Glomerular visceral epithelial cell (primary cell): ENCODE measurements at regions not wholly inside any gene's neighbourhood (a gene's known extent, or its start where the extent isn't known, plus 50 kb on each side); places are given as distances from the start of the nearest gene placed in this dataset.

ENCODE experiments used
- DNase-seq: peaks from one replicate; pipeline ENCODE4 v3.0.0-alpha.2; 2016; ENCODE audit errors: extremely low spot score

DNA sequence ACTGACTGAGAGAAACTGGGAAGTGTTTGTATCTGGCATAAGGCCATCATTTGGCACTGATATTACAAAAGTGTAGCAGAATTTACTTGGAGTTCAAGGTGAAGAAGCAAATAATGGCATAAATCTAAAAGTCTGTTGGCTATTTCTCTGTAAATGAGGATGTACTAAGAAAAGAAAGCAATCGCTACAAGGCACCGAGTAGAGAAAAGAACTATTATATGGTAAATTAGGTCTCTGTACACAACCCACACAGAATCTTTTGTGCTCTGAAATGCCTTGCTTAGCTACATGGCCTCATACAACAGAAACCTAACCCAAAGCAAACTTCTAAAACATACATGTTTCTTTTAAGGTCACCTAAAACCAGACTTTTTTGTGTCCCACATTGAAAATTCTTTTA lies 290.1 kb upstream of the WWC1 start:
- no peak for DNase-seq

DNA sequence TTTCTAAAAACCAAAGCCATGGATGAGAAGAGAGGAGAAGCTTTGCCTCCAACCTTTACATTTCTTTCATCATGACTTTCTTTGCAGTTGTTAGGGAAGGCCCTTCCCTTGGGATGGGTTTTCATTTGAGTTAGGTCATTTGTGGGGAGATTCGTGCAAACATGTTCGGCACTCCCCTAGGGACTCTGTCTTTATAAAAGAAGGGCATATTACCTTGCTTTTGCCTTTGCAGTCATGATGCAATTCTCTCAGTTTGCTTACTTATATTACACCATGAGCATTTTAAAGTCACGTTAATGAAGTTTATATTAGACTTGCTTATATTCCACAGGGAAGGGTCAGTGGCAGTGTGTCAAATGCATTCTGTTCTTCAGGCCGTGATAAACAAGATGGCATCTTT lies 289.3 kb upstream of the WWC1 start:
- no peak for DNase-seq

DNA sequence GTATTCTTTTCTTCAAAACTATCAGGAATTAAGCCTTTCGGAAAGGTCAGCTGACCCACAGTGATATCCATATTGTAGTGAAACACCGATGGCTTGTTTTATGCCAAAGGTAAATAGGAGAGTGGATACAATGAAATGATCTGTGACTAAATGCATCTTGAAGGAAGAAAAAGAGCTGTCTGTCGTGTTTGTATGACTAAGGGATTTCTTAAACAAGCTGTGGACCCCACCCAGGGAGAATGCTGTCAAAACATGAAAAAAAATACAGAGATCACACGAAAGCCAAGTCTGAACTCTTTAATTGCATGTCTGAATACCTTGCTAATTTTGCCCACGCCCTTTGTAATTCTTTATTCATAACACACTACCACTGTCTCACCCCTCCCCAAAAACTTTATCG lies 286.4 kb upstream of the WWC1 start:
- DNase-seq = no peak

DNA sequence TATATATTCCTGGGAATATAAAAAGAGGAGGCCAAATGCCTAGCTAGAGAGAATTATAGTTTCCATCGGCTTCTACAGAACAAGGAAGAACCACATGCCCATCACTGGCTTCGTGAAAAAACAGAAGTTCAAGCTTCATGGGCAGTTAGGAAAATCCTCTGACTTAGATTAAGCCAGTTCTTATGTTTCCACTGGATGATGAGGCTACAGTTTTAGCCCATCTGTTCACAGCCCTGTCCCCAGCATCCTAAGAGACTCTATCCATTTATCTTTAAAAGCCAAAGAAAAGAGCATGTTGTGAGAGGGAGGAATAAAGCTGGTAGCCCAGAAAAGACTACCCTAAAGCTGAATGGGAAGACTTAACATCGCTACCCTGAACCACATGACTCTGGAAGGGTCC lies 285.5 kb upstream of the WWC1 start:
- no peak for DNase-seq

DNA sequence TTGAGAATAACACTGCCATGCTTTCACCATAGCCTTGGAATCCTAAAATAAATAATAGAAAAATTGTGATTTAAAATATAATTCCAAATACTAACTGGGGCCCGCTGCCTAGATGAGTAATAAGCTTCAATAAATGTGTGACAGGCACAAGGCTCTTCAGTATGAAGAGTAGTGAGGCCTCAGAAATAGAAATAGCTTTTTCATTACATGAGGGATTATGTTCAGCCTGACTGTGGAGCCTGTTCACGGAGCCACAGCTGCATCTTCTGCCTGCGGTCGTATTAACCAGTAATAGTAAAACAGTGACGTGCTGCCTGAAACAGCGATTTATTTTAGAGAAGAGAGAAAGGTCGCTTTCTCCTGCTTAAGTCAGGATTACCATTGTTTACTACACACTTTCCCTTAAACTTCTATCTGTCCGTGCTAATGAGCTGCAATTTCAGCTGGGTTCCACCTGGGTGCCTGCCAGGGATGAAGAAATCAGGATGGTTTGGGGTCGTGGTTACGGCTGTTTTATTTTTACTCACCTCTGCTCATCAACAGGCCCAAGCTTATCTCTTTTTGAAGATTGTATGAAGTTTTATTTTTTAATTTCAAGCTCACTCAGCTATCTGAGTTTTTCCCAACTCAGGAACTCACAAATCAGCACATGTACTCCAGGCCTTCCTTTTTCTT lies 284.9 kb upstream of the WWC1 start:
- peak; percentile 31 for DNase-seq

DNA sequence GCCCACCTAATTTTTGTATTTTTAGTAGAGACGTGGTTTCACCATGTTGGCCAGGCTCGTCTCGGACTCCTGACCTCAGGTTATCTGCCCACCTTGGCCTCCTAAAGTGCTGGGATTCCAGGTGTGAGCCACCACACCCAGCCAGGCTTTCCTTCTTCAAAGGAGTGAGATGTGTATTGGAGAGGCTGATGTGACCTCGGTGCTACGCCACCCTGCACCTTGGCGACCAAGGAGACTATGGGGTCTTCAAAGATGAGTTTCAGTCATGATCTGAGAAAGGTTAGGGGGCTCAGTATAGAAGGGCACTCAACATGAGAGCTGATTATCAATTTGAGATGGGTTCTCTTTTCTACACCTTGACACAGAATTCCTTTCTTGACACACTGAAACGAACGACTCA lies 284.2 kb upstream of the WWC1 start:
- DNase-seq = no peak

DNA sequence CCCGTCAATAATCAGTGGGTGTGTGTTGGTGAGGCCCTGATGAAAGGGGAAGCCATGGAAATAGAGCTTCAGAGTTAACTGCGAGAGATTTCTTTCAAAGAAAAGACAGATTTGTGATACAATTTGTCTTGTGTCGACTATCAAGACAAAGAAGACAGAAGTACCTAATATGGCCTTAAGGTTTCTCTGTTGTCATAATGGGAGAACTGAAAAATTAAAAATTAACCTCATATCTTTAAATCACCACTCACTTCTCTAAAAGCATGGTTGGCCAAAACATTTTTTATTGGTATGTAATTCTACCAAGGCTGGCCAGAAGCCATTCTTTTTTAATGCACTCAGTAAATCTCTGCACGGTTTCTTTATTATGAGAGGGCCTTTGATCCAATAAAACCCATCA lies 282.9 kb upstream of the WWC1 start:
- DNase-seq = no peak

DNA sequence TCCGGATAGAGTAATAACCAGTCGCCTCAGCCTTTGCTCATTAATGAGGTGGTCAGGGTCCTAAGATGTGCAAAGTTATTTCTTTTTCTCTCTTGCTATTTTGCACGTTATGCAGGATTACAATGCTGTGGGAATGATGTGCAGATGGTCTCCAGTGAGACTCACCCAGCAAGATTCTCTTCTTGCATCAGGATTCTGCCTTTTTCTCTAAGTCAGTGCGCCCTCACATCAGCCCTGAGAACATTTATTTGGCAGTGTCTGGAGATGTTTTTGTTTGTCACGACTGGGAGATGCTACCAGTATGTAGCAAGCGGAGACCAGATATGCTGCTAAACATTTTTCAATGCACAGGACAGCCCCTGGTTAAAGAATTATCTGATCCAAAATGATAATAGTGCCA lies 280.3 kb upstream of the WWC1 start:
- DNase-seq = no peak

DNA sequence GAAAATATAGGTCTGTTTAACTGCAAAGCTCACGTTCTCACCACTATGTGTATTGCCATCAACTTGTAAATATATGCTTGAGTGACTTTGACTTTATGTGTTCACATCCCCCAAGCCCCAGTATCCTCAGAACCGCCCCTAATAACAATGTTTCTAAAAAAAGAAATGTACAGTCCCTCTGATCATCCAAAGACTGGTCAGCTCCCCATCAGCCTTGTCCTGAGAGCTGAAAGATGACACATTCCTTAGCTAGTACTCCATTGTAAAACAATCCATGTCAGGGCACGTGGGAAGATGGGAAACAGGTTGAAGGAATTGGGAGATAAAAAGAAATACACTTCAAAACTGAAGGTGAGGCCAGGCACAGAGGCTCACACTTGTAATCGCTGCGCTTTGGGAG lies 279.4 kb upstream of the WWC1 start:
- DNase-seq = no peak

DNA sequence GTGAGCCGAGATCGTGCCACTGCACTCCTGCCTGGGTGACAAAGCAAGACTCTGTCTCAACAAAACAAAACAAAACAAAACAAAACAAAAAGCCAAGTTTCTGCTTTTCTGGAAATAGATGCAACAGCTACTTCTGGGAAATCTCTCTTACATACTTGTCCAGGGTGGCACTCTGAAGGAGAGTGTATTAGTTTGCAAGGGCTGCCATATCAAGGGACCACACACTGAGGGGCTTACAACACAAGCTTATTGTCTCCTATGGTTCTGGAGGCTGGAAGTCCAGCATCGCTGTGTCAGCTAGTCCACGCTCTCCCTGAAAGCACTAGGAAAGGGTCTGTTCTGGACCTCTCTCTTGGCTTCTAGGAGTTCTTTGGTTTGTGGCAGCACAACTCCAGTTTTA lies 277.9 kb upstream of the WWC1 start:
- DNase-seq = no peak

DNA sequence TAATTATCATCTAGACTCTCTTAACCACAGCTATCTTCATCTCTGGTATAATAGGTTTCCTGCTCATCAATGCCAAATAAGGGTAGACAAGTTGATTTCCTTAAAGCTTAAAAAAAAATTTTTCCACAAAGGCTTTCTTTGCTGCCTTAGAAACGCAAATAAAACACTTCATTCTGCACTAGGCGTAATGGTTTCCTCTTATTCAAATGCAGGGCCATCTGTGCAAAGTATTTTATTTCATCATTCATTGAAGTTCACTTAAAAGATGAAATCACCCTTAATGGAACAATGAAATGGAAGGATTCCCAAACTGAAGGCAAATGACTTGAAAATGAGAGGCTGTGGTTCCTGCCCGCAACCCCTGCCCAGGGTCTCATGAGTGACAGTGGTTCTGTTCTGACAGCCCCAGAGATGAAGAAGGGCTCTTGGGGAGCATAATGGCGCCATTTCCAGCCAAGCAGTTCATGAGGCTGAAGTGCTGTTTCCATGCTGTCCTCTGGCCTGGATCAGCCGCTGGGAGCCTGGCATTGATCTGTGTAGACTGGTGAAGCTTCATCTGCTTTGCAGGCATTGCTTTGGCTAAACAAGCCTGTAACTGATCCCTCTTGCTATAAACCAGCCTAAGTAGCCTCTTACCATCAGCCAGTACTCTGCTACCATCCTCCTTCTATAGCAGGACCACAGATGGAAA lies 276.9 kb upstream of the WWC1 start:
- no peak for DNase-seq

DNA sequence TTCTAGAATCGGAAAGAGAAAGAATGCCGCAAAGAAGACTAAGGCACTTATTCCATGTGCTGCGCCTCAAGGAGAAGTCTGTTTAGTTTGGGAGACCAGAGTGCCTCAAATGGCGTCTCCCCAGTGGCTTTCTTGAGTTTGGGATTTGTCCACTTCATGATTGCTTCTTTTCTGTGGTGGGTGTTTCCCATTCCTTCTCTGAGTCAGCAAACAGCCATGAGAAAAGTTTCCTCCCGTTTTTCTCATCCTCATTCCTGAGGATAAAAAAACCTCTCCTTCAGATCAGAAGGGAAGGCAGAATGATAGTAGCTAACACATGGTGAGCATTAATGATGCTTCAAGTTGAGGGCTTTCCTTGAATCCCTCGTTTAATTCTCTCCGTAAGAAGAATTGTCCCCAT lies 275.9 kb upstream of the WWC1 start:
- DNase-seq = no peak

DNA sequence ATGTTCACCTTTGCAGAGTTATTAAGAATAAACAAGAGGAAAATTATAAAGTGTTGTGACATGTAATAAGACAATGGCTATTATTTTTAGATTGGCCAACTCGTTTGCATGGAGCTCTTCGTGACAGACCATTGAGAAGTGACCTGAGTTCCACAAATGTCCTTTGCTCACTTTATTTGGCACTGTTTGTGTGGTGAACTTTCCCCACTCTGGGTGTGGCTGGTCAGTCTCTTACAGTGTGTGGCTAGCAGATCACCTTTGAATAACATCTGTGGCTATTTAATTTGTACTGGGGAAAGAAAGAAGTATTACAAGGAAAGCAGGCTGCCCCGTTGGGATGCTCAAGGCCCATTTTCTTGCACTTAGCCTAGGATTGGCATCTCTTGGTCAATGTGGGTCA lies 274.1 kb upstream of the WWC1 start:
- no peak for DNase-seq

DNA sequence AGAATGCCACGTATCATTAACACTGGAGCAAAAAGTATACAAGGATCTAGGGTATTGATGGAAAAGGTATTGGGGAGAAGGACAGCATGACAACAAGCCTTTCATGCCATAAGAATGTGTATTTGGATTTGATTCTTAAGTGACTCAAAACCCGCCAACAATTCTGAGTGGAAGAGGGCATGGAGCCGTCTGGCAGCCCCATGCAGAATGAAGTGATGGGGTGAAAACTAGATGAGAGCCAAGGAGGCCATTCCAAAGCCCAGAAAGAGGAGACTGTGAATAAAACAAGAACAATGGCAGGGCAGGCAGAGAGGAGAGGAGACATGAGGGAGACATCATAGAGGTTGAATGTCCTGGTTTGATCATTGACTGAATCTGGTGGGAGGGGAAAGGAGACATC lies 272.3 kb upstream of the WWC1 start:
- no peak for DNase-seq

DNA sequence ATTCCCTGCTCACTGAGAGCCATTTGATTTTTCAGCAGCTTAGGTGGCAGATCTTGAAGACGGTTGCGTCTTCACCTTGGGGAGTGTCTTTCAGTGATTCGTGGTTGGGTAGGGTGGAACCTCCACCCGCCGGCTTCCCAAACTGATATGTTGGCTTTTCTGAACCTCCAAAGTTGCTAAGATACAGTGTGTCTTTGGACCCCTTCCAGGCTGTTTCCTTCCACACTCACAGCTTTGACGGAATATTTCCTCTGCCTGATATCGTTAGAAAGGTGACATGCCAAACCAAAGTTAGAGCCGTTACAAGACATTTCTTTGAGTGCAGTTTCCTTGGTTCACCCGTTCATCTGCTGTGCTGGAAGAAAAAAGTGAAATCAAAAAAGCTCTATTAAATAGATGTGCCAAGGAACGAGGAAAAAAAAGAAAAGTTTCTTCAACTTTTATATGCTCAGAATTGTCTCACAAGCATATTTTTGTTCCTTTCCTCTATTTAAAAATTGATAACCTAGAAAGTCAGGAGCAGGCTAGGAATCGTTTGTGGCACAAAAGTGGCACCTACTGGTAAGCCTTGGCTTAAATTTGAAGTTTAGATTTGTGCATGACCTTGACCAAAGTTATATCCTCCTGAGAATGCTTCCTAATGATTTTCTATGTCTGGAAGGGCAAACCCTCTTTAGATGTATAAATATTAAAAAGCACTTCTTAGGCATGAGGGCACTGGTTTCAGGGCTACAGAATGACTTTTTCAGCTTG lies 270.7 kb upstream of the WWC1 start:
- peak; percentile 22 for DNase-seq

DNA sequence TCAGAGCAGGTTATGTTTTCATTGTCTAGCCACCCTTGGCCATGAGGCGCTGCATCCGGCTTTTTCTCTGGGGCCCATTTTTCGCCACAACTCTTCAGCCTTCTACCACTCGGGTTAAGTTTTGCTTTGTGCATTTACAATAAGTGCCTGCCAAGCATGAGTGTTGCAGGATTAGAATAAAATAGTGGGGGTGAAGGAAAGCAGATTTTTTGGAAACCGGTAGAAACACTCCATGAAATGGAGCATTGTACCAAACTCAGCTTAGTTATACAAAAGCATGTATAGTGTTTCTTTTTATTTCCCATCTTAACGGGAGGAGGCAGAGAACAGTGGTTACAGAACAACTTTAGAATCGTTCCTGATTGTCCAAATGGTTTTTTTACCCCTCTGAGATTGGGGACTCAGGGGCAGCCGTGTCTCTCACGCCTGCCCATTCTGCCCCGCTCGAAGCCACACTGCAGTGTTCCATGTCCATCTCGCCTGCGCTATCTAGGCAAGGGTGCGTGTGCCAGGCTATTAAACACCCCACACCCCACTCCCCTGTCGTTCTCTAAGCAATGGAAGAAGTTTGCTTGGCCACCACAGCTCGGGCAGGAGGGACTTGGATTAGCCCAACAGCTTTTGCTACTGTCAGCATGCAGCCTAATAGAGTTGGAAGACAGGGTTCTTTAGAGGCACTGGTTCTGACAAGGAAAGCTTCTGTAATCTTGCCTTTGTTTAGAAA lies 268.8 kb upstream of the WWC1 start:
- no peak for DNase-seq

DNA sequence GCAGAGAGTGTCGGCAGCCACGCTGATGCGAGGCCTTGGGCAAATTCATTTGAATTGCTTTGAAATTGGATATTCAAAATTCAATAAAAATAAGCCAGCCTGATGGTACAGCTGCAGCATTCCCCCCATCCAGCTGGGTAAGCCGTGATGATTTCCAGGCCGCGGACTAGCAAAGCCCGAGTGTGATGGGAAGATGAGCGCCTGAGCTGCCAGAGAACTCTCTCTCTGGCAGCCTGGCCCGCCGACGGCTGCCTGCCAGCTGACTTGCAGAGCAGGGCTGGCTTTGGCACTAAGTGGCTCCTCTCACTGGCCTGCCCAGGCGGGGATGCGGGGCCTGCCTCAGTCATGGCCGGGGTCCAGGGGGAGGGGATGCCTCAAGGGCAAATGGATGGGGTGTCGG lies 268.3 kb upstream of the WWC1 start:
- DNase-seq = no peak

DNA sequence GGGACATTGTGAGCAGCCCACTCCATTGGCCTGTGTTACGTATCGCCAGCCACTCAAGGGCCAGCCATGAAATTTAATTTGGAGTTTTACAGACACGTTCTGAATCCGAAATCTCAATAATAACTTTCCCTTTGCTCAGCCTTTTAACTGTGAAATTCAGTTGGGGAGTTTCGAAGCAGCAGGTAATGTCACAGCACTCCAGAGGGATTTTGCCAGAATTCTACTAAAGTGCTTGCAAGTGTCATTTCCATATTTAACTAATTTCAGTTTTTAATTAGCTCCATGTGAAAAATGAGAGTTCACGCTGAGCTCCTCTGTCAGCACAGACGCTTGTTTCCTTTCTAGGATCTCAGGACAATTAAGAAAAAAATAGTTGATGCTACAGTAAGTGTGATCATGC lies 267.1 kb upstream of the WWC1 start:
- no peak for DNase-seq

DNA sequence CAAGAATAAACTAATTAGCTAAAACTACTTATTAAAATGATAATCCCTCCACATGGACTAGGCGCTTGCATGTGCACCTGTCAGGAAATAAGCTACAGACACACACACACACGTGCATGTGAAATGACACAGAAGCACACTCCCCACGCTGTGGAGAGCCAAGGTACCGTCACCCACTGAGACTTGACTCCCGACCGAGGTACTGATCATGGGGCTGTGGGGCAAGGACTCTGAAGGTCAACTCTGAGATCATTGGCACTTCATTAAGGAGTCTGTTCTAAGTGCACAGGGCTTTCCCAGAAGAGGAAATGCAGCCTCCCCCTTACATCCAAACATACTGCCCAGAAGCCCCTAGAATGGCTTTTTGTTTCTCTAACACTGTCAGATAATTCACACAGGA lies 264.4 kb upstream of the WWC1 start:
- DNase-seq = no peak

DNA sequence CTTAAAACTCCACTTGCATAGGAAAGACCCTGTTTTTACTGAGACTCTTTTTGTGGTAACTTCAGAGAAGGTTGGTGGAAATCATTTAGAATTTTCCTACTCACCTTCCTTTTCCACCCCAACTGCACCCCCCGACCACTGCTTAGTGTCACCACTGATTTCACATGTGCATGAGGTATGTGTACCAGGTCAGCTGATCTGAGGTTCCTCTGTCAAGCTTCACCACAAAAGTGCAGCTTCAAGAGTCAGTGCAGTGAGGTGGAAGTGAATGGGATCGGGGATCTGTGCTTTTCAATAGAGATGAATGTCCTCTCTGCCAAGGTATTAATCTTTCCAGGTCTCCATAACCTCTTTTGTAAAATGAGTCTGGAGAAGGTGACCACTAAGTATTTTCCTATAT lies 260.5 kb upstream of the WWC1 start:
- DNase-seq = peak; percentile 58

DNA sequence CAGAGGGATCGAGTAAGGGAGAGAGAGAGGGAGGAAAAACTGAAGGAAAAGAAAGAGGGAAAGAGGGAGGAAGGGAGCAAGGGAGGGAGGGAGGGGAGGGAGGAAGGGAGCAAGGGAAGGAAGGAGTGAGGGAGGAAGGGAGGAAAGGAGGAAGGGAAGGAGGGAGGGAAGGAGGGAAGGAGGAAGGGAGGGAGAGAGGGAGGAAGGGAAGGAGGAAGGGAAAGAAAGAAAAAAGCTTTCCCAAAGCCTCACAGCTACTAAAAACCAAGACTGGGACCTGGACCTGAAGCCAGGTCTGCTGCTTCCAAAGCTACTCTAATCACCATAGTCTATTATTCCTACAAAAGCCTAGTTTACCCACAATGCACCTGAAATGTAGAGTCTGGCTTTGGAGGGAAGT lies 259.8 kb upstream of the WWC1 start:
- DNase-seq = no peak

DNA sequence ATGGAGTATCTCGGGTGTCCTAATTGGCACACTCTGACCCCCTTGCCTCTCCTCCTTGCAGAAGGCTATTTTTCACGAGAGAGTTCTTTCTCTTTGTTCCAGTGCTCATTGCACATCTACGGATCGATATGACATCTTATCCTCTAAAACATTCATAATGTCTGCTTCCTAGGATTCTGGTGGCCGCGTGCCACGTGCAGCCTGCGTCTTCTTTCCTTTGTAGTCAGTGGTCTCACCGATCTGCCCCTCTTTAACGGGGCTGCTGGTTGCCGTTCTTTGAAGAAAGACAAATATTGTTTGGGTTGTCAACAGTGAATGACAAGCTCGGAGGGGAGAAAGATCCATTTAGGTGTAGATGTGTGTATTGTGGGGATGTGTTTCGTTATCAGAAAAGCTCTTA lies 252.4 kb upstream of the WWC1 start:
- DNase-seq = no peak
